Retinal pigment epithelial cell (primary cell): ENCODE measurements at regions not wholly inside any gene's neighbourhood (a gene's known extent, or its start where the extent isn't known, plus 50 kb on each side); places are given as distances from the start of the nearest gene placed in this dataset.
A peak's percentile ranks its signal among the peaks of the same experiment; 100 is the strongest.

Experiments used
- DNase-seq: peaks from one replicate; pipeline ENCODE4 v3.0.0-alpha.2; 2010; ENCODE audit warnings: low read depth
- H3K4me3 ChIP-seq: 2 replicates; pipeline ENCODE4 v1.5.1; 2011; ENCODE audit warnings: mild to moderate bottlenecking, low read length, control low read depth, moderate library complexity
- TF ChIP-seq, protein P1 (sequence below): conservative IDR thresholded peaks from 2 replicates; pipeline ENCODE4 v1.5.1; 2011; ENCODE audit warnings: low read depth, low read length, control low read depth, inconsistent platforms

DNA sequence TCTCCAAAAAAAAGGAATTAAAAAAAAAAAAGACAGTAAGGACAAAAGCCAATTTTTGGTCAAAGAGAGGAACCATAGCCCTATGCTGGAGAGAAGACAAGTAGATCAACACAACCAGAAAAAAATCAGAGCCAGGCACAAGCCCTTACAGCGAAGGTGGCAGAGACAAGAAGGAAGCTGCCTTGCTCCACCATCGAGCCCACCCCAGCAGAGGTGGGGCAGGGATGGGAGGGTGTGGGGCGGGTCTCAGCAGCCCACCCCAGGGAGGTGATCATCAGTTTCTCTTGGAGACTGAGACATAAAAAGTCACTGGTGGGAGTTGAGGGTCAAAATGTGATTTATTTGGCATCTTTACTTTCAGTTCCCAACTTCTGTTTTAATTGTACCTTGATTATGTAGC, 332.4 kb downstream of the FOXO1 start:
- TF ChIP-seq, protein P1, sequence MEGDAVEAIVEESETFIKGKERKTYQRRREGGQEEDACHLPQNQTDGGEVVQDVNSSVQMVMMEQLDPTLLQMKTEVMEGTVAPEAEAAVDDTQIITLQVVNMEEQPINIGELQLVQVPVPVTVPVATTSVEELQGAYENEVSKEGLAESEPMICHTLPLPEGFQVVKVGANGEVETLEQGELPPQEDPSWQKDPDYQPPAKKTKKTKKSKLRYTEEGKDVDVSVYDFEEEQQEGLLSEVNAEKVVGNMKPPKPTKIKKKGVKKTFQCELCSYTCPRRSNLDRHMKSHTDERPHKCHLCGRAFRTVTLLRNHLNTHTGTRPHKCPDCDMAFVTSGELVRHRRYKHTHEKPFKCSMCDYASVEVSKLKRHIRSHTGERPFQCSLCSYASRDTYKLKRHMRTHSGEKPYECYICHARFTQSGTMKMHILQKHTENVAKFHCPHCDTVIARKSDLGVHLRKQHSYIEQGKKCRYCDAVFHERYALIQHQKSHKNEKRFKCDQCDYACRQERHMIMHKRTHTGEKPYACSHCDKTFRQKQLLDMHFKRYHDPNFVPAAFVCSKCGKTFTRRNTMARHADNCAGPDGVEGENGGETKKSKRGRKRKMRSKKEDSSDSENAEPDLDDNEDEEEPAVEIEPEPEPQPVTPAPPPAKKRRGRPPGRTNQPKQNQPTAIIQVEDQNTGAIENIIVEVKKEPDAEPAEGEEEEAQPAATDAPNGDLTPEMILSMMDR, result no peak
- H3K4me3 ChIP-seq, result no peak overlapping the region
- no peak for DNase-seq

DNA sequence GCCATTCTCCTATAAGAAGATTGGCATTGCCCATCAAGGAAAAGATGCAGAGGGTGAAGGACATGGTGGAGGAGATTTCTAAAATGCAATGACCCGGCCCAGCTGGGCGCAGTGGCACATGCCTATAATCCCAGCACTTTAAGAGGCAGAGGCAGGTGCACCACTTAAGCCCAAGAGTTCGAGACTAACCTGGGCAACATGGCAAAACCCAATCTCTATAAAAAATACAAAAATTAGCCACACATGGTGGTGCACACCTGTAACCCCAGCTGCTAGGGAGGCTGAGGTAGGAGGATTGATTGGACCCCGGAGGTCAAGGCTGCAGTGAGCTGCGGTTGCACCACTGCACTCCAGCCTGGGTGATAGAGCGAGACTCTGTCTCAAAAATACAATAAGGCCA, 331.8 kb downstream of the FOXO1 start:
- H3K4me3 ChIP-seq, result no peak overlapping the region
- TF ChIP-seq, protein P1, result no peak
- no peak for DNase-seq

DNA sequence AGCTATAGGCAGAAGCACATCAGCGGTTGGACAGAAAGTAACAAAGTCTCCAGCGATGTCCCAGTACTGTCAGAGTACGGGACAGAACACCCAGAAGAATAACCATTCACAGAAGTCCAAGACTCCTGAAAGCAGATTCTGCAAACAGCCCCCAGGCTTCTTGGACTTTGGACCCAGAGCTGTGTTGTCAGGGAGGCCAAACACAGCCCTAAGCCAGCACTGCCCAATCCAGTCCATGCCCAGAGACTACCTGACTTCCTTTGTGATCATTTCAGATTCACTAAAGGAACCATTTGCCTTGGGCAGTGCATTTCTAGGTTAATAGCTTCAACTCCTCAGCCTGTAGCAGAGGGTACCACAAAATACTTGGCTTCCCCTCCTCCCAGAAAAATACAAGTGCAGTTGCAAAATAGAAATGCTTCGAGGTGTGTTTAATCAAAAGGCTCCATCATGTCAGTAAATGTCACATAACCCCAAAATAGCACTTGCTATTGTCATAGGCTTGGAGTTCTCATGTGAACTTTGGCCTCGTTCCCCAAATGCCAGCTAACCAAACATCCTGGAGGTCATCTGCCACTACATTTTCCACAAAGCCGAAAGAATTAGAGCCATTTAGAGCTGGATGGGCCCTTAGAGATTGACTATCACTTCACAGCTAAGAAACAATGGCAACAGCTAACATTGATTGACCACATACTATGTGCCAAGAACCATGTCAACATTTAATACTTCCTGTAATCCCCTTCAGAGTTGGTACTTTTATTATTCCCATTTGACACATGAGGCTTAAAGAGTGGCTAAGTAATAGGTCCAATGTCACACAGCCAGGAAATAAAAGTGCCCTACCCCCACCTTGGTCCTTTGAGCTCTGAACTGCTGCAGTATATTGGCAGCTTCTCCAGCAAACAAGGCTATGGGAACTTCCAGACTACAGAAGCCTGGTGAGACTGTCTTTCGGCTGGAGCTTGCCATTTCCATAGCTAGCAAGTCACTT, 329.9 kb downstream of the FOXO1 start:
- H3K4me3 ChIP-seq, result no peak overlapping the region
- DNase-seq, result no peak
- TF ChIP-seq, protein P1, result no peak

DNA sequence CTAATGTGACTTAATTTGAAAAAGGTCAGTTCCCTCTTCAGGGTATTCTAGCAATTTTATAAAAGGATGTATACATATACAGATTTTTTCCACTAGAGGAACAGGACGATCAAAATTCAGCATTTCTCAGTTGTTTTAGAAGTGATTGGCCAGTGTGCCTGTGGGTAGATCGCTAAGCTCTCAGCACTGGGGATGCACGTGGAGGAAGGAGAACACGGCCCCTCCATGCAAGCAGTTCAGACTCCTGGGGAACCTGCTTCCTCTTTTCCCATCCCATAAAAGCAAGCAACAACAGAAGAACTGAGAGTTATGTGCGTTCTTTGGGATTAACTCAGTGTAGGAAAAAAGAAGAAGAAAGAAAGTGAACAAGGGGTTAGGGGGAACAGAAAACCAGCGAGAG, 328.8 kb downstream of the FOXO1 start:
- H3K4me3 ChIP-seq, result no peak overlapping the region
- DNase-seq, result no peak
- TF ChIP-seq, protein P1, result no peak

DNA sequence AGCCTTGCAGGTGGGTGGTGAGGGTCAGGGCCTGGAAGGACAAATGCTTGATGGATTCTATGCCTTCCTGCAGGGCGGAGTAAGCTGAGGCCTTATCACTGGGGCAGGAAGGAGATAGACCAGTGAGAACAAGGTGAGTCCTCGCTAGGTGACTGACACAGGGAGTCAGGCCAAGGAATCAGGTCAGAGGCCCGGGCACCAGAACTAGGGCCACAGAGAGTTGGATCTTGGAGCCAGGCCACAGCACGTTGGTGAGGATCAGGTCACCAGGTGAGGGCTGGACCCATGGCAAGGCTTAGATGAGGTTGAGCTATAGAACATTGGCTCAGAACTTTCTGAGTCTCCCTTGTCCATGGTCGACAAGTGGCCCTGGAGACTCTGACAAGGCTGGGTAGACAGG, 328.2 kb downstream of the FOXO1 start:
- no peak for DNase-seq
- no peak overlapping the region for H3K4me3 ChIP-seq
- TF ChIP-seq, protein P1, result no peak

DNA sequence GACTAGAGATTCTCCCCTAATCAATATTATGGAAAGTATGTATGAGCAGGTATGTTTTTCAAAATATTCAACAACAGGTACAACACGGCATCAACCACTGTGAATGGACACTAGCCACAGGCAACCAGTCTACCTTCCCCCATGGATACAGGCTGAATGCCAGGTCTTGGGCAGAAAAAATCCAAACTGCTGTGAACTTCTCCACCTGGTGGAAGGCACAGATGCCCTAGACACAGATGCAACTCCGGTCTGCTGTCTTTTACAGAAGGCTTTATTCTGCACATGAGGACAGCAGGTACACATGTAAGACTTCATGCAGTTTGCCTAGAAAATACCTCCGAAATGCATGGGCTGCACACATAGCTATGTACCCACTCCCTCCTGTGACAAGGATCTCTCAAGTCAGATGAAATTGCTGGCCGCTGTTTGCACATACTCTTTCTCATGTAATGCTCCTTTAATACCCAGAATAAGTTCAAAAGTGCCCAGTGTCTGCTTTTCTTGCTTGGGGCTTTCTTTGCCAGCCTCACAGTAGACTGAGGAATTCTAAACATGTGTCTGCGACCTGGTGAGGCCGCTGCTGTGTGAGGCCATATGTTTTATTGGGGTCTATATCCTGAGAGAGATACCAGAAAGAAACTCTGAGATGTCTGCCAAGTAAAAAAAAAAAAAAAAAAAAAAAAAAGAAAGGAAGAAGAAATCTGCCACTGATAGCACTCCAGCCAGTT, 325.9 kb downstream of the FOXO1 start:
- no peak for DNase-seq
- no peak overlapping the region for H3K4me3 ChIP-seq
- TF ChIP-seq, protein P1, result peak; percentile 32
